Pons (tissue), 1 donor: ENCODE measurements at regions not wholly inside any gene's neighbourhood (a gene's known extent, or its start where the extent isn't known, plus 50 kb on each side); places are given as distances from the start of the nearest gene placed in this dataset.

Source experiments
- DNase-seq: peaks from one replicate; pipeline ENCODE4 v3.0.0-alpha.2; 2016; ENCODE audit warnings: low spot score

- peak; percentile 87 for DNase-seq
Measured at GRCh38 chr2:12587729-12588522, 128.8 kb upstream of the TRIB2 start.

- DNase-seq = no peak
Measured at GRCh38 chr2:12588986-12589385, 127.8 kb upstream of the TRIB2 start.

GRCh38 chr2:12589802-12590320 lies 126.9 kb upstream of the TRIB2 start:
- no peak for DNase-seq

GRCh38 chr2:12592296-12592695 lies 124.4 kb upstream of the TRIB2 start:
- no peak for DNase-seq

GRCh38 chr2:12594590-12594989 lies 122.1 kb upstream of the TRIB2 start:
- DNase-seq = no peak

- DNase-seq = no peak
Measured at GRCh38 chr2:12596771-12597170, 120.0 kb upstream of the TRIB2 start.

- DNase-seq = peak; percentile 29
Measured at GRCh38 chr2:12597610-12598009, 119.1 kb upstream of the TRIB2 start.

- DNase-seq = no peak
Measured at GRCh38 chr2:12602661-12603060, 114.1 kb upstream of the TRIB2 start.

- DNase-seq = no peak
Measured at GRCh38 chr2:12603781-12604295, 112.9 kb upstream of the TRIB2 start.

GRCh38 chr2:12604341-12604740 lies 112.4 kb upstream of the TRIB2 start:
- no peak for DNase-seq

GRCh38 chr2:12605366-12605765 lies 111.4 kb upstream of the TRIB2 start:
- no peak for DNase-seq

GRCh38 chr2:12605936-12606335 lies 110.8 kb upstream of the TRIB2 start:
- no peak for DNase-seq

GRCh38 chr2:12606472-12607000 lies 110.2 kb upstream of the TRIB2 start:
- no peak for DNase-seq

GRCh38 chr2:12607971-12608370 lies 108.8 kb upstream of the TRIB2 start:
- DNase-seq = no peak

- no peak for DNase-seq
Measured at GRCh38 chr2:12610314-12610713, 106.4 kb upstream of the TRIB2 start.

GRCh38 chr2:12612168-12612567 lies 104.6 kb upstream of the TRIB2 start:
- no peak for DNase-seq

GRCh38 chr2:12612671-12613070 lies 104.1 kb upstream of the TRIB2 start:
- DNase-seq = no peak

GRCh38 chr2:12613137-12613835 lies 103.5 kb upstream of the TRIB2 start:
- DNase-seq = no peak

GRCh38 chr2:12615509-12615908 lies 101.2 kb upstream of the TRIB2 start:
- no peak for DNase-seq

- peak; percentile 24 for DNase-seq
Measured at GRCh38 chr2:12616456-12617156, 100.1 kb upstream of the TRIB2 start.

- no peak for DNase-seq
Measured at GRCh38 chr2:12617366-12617765, 99.4 kb upstream of the TRIB2 start.

- no peak for DNase-seq
Measured at GRCh38 chr2:12617853-12618252, 98.9 kb upstream of the TRIB2 start.
